Keratinocyte (primary cell): ENCODE measurements at regions not wholly inside any gene's neighbourhood (a gene's known extent, or its start where the extent isn't known, plus 50 kb on each side); places are given as distances from the start of the nearest gene placed in this dataset.

Experiments used
- DNase-seq: peaks from one replicate; pipeline ENCODE4 v3.0.0-alpha.2; 2011; ENCODE audit warnings: low read depth, missing footprints, low spot score
- FAIRE-seq: peaks from 2 replicates; lab custom pipeline; 2011; peaks lifted over from hg19 to GRCh38; lab: Jason Lieb, UNC
- H2AFZ ChIP-seq: 2 replicates; pipeline ENCODE4 v1.6.0; 2012; ENCODE audit warnings: low read length, control low read depth, inconsistent platforms; ENCODE audit not compliant: control insufficient read depth
- H3K27ac ChIP-seq: 2 replicates; pipeline ENCODE4 v1.5.1; 2011; ENCODE audit warnings: low read length; ENCODE audit not compliant: control insufficient read depth, insufficient read depth
- H3K27me3 ChIP-seq: 3 replicates; pipeline ENCODE4 v1.6.0; 2011; ENCODE audit warnings: low read length; ENCODE audit not compliant: control insufficient read depth, insufficient read depth; ENCODE audit errors: extremely low read depth
- H3K36me3 ChIP-seq, 2 experiments: 2 replicates in 1 of 2; 3 replicates in 1 of 2; pipeline ENCODE4 v1.5.1; 2011; ENCODE audit warnings: low read length in 2 of 2, mild to moderate bottlenecking in 1 of 2; ENCODE audit not compliant: control insufficient read depth in 2 of 2, insufficient read depth in 2 of 2; ENCODE audit errors: extremely low read depth in 1 of 2
- H3K4me1 ChIP-seq: 3 replicates; pipeline ENCODE4 v1.5.1; 2011; ENCODE audit warnings: low read length; ENCODE audit not compliant: control insufficient read depth, insufficient read depth; ENCODE audit errors: extremely low read depth
- H3K4me2 ChIP-seq: 3 replicates; pipeline ENCODE4 v1.6.0; 2011; ENCODE audit warnings: low read depth, low read length; ENCODE audit not compliant: control insufficient read depth, insufficient read depth; ENCODE audit errors: extremely low read depth
- H3K4me3 ChIP-seq, 3 experiments: fragments of 200-600 bp in 1 of 3; sonication (generic) in 1 of 3; 2 replicates in 2 of 3; 3 replicates in 1 of 3; pipeline ENCODE4 v1.5.1; 2011 to 2016; ENCODE audit warnings: low read length in 3 of 3, mild to moderate bottlenecking in 3 of 3, control low read depth in 2 of 3, inconsistent platforms in 1 of 3, low read depth in 1 of 3, mixed read lengths in 1 of 3, mixed run types in 1 of 3, moderate library complexity in 1 of 3; ENCODE audit not compliant: control insufficient read depth in 2 of 3, insufficient read depth in 2 of 3; ENCODE audit errors: extremely low read depth in 1 of 3
- H3K79me2 ChIP-seq: 2 replicates; pipeline ENCODE4 v1.6.0; 2012; ENCODE audit warnings: low read length; ENCODE audit not compliant: control insufficient read depth, insufficient read depth
- H3K9ac ChIP-seq: 3 replicates; pipeline ENCODE4 v1.6.0; 2011; ENCODE audit warnings: low read length; ENCODE audit not compliant: control insufficient read depth, insufficient read depth; ENCODE audit errors: extremely low read depth
- H3K9me1 ChIP-seq: 3 replicates; pipeline ENCODE4 v1.6.0; 2011; ENCODE audit warnings: low read length; ENCODE audit not compliant: control insufficient read depth, insufficient read depth; ENCODE audit errors: extremely low read depth
- H3K9me3 ChIP-seq: 2 replicates; pipeline ENCODE4 v1.5.1; 2012; ENCODE audit warnings: low read depth, low read length; ENCODE audit not compliant: control insufficient read depth
- H4K20me1 ChIP-seq: 3 replicates; pipeline ENCODE4 v1.6.0; 2011; ENCODE audit warnings: low read length; ENCODE audit not compliant: control insufficient read depth, insufficient read depth; ENCODE audit errors: extremely low read depth
- EZH2 ChIP-seq: IDR thresholded peaks from one replicate; pipeline ENCODE4 v1.6.1; 2012; ENCODE audit warnings: inconsistent platforms, mild to moderate bottlenecking, low read length, moderate library complexity
- dilution Hi-C: fragments of 300-500 bp; cut with MboI; formaldehyde crosslinking; loops from one replicate; pipeline ENCODE4 v1.7.0; 2020; ENCODE audit warnings: low sequenced_read_pairs; ENCODE audit not compliant: extremely low pct_ligation_motif_present
- TF ChIP-seq, protein P1 (sequence below), 3 experiments: IDR thresholded peaks in 1 of 3; conservative IDR thresholded peaks in 1 of 3; optimal IDR thresholded peaks in 1 of 3; 2 replicates in 2 of 3; 3 replicates in 1 of 3; pipeline versions ENCODE3 to v1.5.1; 2011; ENCODE audit warnings: low read length in 3 of 3, mild to moderate bottlenecking in 3 of 3, moderate library complexity in 2 of 3, control low read depth in 1 of 3, inconsistent platforms in 1 of 3; ENCODE audit not compliant: insufficient read depth in 2 of 3; ENCODE audit errors: extremely low read depth in 1 of 3

DNA sequence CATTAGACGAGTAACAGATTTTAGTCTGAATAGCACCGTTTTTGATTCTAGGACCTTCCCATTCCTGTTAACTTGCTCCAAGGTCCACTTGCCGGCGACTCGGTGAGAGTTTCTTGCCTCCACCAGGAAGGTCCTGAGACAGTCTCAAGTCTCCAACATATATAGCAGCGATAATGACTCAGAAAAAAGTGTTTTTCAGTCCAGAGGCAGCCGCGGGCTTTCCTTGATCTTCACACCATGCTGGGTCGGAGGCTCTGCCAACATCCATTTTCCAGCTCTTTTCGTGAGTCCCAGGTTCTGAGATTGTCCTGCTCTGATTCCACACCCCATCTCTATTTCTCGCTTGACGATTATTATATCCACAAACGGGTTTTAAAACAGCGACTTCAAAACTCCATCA, 170.5 kb downstream of the GPX5 start:
- no peaks in the 10 kb centered on the region for H4K20me1 ChIP-seq
- H3K4me2 ChIP-seq, result peak overlapping the region; percentile 34
- no peak for FAIRE-seq
- no peak for TF ChIP-seq EZH2
- TF ChIP-seq, protein P1, sequence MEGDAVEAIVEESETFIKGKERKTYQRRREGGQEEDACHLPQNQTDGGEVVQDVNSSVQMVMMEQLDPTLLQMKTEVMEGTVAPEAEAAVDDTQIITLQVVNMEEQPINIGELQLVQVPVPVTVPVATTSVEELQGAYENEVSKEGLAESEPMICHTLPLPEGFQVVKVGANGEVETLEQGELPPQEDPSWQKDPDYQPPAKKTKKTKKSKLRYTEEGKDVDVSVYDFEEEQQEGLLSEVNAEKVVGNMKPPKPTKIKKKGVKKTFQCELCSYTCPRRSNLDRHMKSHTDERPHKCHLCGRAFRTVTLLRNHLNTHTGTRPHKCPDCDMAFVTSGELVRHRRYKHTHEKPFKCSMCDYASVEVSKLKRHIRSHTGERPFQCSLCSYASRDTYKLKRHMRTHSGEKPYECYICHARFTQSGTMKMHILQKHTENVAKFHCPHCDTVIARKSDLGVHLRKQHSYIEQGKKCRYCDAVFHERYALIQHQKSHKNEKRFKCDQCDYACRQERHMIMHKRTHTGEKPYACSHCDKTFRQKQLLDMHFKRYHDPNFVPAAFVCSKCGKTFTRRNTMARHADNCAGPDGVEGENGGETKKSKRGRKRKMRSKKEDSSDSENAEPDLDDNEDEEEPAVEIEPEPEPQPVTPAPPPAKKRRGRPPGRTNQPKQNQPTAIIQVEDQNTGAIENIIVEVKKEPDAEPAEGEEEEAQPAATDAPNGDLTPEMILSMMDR (optimal IDR thresholded peaks at IDR 0.05 in 1 of 3, IDR thresholded peaks at IDR 0.05 in 1 of 3, conservative IDR thresholded peaks at IDR 0.05 in 1 of 3; ENCODE audit: extremely low read depth in 1 of 3, insufficient read depth in 2 of 3, low read length in 3 of 3), result no peak
- peaks cover 17% of the 10 kb centered on the region for H3K4me1 ChIP-seq
- H3K9me1 ChIP-seq, result no peaks in the 10 kb centered on the region
- H3K4me3 ChIP-seq, result peak overlapping the region; percentile 26 to 44 (median 38)
- no peak for DNase-seq
- H3K27ac ChIP-seq, result no peak overlapping the region
- no peaks in the 10 kb centered on the region for H3K9me3 ChIP-seq
- peaks cover 12% of the 10 kb centered on the region for H3K27me3 ChIP-seq
- no peaks in the 10 kb centered on the region for H3K36me3 ChIP-seq
- dilution Hi-C loops, result no loop called here
- H2AFZ ChIP-seq, result no peak overlapping the region
- H3K9ac ChIP-seq, result no peak overlapping the region
- no peaks in the 10 kb centered on the region for H3K79me2 ChIP-seq

DNA sequence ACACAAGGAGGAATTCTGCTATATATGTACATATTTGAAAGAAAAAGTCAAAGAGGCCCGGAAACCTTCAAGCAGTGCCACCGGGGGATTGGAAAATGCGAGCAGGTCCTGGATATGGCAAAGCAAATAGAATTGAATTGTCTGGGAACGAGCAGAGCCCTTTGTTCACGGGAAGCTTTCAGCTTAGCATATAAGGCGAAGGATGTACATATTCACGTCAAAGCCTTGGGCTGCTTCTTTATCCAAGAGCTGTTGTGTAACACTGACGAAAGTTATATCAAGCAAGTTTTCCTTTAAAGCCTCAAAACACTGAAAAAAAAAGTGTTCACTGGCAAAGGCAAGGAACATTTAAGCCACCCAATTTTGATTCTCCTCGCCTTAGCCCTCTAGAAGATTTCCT, 171.0 kb downstream of the GPX5 start:
- Histone ChIP-seq H3K79me2 (no peaks in the 10 kb centered on the region), H3K9me1 (no peaks in the 10 kb centered on the region), H3K4me1 (peaks cover 17% of the 10 kb centered on the region), H3K9ac (no peak overlapping the region), H2AFZ (no peak overlapping the region), H3K4me2 (peak overlapping the region; percentile 34), H3K9me3 (no peaks in the 10 kb centered on the region), H3K27ac (no peak overlapping the region), H3K27me3 (peaks cover 12% of the 10 kb centered on the region), H3K36me3 (no peaks in the 10 kb centered on the region), H4K20me1 (no peaks in the 10 kb centered on the region), H3K4me3 (peak overlapping the region in 2 of 3 experiments; percentile 38 to 44)
- FAIRE-seq (no peak), DNase-seq (no peak)
- dilution Hi-C loops, result no loop called here
- TF ChIP-seq EZH2, result no peak
- TF ChIP-seq, protein P1 (optimal IDR thresholded peaks at IDR 0.05 in 1 of 3, IDR thresholded peaks at IDR 0.05 in 1 of 3, conservative IDR thresholded peaks at IDR 0.05 in 1 of 3; ENCODE audit: extremely low read depth in 1 of 3, insufficient read depth in 2 of 3, low read length in 3 of 3), result no peak
